HG03342 (cell line): ENCODE measurements at regions not wholly inside any gene's neighbourhood (a gene's known extent, or its start where the extent isn't known, plus 50 kb on each side); places are given as distances from the start of the nearest gene placed in this dataset.

Source experiments
- ATAC-seq: cut with Tn5 transposase; IDR thresholded peaks from one replicate; pipeline ENCODE4 v1.9.1; 2021; ENCODE audit warnings: mild to moderate bottlenecking, moderate library complexity; ENCODE audit not compliant: unreplicated experiment

DNA sequence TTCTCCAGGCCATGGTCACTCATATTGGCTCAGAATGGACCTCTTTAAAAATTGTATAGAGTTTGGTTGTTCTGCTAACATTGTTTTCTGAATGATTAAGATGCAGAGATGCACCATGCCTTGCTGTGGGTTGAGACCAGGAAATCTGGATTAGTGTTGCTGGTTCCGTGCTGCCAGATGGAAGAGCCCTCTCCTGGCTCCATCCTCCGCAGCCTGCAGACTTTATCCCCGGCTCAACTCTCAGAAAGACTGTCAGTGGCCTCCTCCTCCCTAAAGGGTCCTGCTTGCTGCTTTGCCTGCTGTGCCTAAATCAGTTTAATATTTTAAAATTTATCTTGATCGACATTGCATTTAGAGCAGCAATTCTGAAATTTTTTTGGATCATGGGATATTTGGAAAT is 196.7 kb downstream of the TENT4A start:
- no peak for ATAC-seq

- ATAC-seq, result no peak
Measured at GRCh38 chr5:6910950-6911349, 197.7 kb downstream of the TENT4A start.

GRCh38 chr5:6914347-6914746 is 201.1 kb downstream of the TENT4A start:
- no peak for ATAC-seq

- no peak for ATAC-seq
Measured at GRCh38 chr5:6915574-6915973, 202.3 kb downstream of the TENT4A start.

DNA sequence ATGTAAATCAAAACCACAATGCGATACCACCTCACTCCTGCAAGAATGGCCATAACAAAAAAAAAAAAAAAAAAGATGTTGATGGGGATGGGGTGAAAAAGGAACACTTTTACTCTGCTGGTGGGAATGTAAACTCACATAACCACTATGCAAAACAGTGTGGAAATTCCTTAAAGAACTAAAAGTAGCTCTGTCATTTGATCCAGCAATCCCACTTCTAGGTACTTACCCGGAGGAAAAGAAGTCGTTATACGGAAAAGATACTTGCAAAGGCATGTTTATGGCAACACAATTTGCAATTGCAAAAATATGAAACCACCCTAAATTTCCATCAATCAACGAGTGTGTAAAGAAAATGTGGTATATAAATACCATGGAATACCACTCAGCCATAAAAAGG is 205.0 kb downstream of the TENT4A start:
- no peak for ATAC-seq

GRCh38 chr5:6920628-6921256 is 207.5 kb downstream of the TENT4A start:
- no peak for ATAC-seq

GRCh38 chr5:6926491-6927038 is 213.3 kb downstream of the TENT4A start:
- ATAC-seq, result no peak

DNA sequence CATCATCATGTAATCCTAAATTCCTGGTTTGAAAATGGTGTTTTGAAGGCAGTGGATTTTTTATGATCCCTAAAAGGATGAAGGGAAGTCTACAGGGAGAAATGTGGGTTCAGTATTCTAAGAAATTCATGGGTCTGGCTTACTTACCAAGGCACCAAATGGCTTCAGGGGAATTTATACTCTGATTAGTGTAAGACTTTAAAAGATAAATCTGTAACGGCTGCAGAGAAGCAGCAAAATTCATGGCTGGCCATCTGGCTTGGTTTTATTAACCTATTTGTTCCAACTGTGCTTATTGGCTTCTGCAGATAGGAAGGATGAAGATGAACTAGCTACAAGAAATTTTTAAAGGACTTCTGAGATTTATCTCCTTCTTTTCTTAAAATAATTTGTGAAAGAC is 222.8 kb downstream of the TENT4A start:
- ATAC-seq, result no peak

DNA sequence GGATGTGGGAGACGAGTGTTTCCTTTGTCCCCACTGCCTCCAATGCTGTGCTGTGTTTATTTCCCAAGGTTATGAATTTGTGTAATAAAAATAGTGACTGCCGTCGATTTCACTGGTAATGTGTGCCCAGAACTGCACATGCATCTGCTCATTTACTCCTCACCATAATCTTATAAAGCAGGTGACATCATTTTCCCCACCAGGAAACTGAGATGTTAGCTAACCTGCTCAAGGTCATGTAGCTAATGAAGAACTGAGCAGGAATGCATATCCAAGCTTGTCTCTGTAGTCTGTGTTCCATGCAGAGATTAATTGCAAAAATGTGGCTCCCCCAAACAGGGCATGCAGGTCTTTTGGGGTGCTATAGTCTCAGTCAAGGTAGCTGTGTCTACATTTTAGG is 224.4 kb downstream of the TENT4A start:
- ATAC-seq, result no peak

DNA sequence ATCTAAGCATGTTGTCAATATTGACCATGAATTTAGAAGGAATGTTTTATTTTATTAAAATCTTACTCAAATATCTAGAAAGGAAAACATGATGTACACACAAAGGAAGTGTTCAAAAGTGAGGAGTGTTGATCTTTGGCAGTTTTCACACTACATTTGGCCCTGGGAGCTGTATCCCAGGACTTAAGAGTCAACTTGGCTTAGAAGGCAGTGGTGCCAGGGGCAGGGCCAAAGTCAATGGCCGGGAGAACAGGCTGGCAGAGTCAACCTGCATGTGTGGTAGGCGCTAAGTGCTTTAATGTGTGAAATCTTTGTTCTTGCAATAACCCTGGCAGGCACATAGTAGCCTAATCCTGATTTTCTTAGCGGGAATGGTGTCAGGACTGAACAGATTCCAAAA is 228.4 kb downstream of the TENT4A start:
- no peak for ATAC-seq

- no peak for ATAC-seq
Measured at GRCh38 chr5:6943197-6944112, 230.2 kb downstream of the TENT4A start.

- no peak for ATAC-seq
Measured at GRCh38 chr5:6948562-6948961, 235.3 kb downstream of the TENT4A start.

- no peak for ATAC-seq
Measured at GRCh38 chr5:6949230-6949629, 236.0 kb downstream of the TENT4A start.

GRCh38 chr5:6950250-6950649 is 237.0 kb downstream of the TENT4A start:
- no peak for ATAC-seq

DNA sequence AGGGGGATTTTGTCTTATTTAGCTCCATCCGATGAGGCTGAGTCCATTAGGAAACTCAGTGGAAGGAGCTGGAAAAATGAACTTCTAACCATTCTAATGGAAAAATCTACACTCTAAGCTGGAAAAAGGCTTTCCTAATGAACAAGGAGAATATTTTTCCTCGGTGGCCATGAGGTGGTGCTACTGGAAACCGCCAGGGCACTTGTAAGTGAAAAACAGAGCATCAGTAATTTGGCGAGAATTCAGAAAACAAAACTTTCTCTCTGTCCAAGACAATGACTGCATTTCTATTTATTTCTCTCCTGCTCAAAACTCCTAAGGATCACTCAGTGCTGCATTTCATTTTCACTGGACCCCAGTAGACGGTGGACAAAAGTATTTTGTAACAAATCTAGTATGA is 237.6 kb downstream of the TENT4A start:
- no peak for ATAC-seq

GRCh38 chr5:6961123-6961522 is 247.9 kb downstream of the TENT4A start:
- ATAC-seq, result no peak

- no peak for ATAC-seq
Measured at GRCh38 chr5:6961837-6962635, 248.8 kb downstream of the TENT4A start.

DNA sequence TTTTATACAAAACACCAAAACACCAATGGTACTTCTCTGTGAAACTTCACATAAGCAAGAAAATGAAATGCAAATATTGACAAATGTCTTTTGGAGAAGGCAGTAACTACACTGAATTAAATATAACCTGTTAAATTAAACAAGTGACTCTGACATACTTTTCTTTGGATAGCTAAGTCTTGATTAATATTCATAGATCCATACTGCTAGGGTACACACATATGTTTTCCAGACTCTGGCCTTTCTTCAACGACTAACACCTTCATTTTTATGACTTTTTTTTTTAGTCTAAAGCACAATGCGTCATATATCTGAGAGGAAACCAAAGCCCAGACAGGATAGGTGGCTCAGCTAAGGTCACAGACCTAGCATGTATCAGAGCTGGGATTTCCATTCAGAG is 263.7 kb downstream of the TENT4A start:
- ATAC-seq, result no peak

GRCh38 chr5:6979061-6979460 is 265.8 kb downstream of the TENT4A start:
- ATAC-seq, result no peak

DNA sequence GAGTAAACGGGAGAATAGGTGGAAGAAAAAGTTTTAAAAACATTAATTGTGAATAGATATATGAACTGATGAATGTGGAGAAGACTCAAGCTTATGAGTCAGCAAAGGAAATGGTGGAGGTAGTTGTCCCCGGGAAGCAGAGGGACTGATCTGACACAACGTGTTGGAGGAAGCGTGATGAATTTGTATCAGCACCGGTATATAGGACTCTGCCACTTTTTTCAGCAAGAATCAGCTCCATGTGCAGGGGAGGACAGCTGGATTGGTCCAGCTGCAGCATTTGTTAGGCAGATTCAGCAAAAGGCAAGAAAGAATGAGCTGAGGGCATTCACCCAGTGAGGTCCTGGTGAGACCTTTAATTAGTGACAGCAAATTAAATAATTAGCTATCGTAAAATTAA is 276.0 kb downstream of the TENT4A start:
- ATAC-seq, result no peak

DNA sequence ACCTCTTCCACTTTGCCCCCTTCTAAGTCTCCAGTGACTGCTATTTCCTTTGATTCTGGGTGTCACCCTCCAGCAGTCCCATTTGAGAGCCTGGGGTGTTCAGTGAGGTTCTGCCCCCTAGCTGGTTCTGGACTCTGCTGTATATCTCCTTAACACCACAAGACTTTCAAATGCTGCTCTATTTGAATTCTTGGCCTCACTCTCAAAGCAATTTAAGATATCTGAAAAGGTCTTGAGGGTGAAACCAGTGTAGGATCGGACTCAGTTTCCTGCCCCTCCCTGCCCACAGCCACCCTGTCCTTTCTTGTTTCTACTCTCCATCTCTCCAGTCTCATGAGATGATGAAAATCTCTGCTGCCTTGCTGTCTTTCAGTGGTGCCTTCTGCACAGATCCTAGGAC is 280.9 kb downstream of the TENT4A start:
- ATAC-seq, result no peak
